T-helper 1 cell treated with Interleukin-12 subunit alpha and Interleukin-12 subunit beta and Interleukin-4 antibody, amounts not matched to agents 30 ng/mL and 1 ng/mL, for 36 hours (primary cell): ENCODE measurements at regions not wholly inside any gene's neighbourhood (a gene's known extent, or its start where the extent isn't known, plus 50 kb on each side); places are given as distances from the start of the nearest gene placed in this dataset.
"Not testable (repeated sequence)": the region's sequence is repeated elsewhere in the genome, so short reads cannot be mapped to it uniquely, and the experiment has no call there.

Experiments used
- intact Hi-C: fragments of 100-400 bp; cut with micrococcal nuclease; formaldehyde crosslinking; loops from one replicate; pipeline ENCODE4 v1.15.1; 2024

GRCh38 chr9:78123808-78124207 lies 92.2 kb upstream of the GNAQ start:
- intact Hi-C loops: loop anchor here (5.0 kb wide), 2 partner anchors 217 to 357 kb away; no protein-coding TSS in a partner anchor

- intact Hi-C loops: loop anchor here (5.0 kb wide), 2 partner anchors 215 to 355 kb away; no protein-coding TSS in a partner anchor
Observed at GRCh38 chr9:78122631-78123030, 91.0 kb upstream of the GNAQ start.

GRCh38 chr9:78121488-78121887 lies 89.9 kb upstream of the GNAQ start:
- intact Hi-C loops: loop anchor here (1.0 to 5.0 kb wide), 10 partner anchors 86 to 688 kb away; no protein-coding TSS in a partner anchor

GRCh38 chr9:78118742-78119473 lies 87.3 kb upstream of the GNAQ start:
- intact Hi-C loops: loop anchor here (1.0 to 5.0 kb wide), 5 partner anchors 13 to 942 kb away; partner anchors contain the start of gene VPS13A

GRCh38 chr9:78115073-78115472 lies 83.5 kb upstream of the GNAQ start:
- intact Hi-C loops: loop anchor here (5.0 kb wide), 3 partner anchors 43 to 938 kb away; partner anchors contain the start of gene VPS13A

- intact Hi-C loops: no loop called here
Observed at GRCh38 chr9:78114581-78114980, 83.0 kb upstream of the GNAQ start.

- intact Hi-C loops: no loop called here
Observed at GRCh38 chr9:78112406-78112805, 80.8 kb upstream of the GNAQ start.

- intact Hi-C loops: no loop called here
Observed at GRCh38 chr9:78112004-78112403, 80.4 kb upstream of the GNAQ start.

- intact Hi-C loops: no loop called here
Observed at GRCh38 chr9:78109075-78109474, 77.5 kb upstream of the GNAQ start.

- intact Hi-C loops: loop anchor here (2.0 kb wide), 1 partner anchor 72 kb away; no protein-coding TSS in a partner anchor
Observed at GRCh38 chr9:78106586-78106985, 75.0 kb upstream of the GNAQ start.

GRCh38 chr9:78103971-78104433 lies 72.4 kb upstream of the GNAQ start:
- intact Hi-C loops: loop anchor here (1.0 to 2.0 kb wide), 2 partner anchors 15 to 29 kb away; no protein-coding TSS in a partner anchor

GRCh38 chr9:78101247-78101646 lies 69.6 kb upstream of the GNAQ start:
- intact Hi-C loops: no loop called here

- intact Hi-C loops: no loop called here
Observed at GRCh38 chr9:78097541-78097940, 65.9 kb upstream of the GNAQ start.

- intact Hi-C loops: no loop called here
Observed at GRCh38 chr9:78091731-78092130, 60.1 kb upstream of the GNAQ start.

GRCh38 chr9:78089111-78089510 lies 57.5 kb upstream of the GNAQ start:
- intact Hi-C loops: no loop called here

GRCh38 chr9:78088190-78088589 lies 56.6 kb upstream of the GNAQ start:
- intact Hi-C loops: not testable (repeated sequence)
